Neuronal stem cell (in vitro differentiated cells): ENCODE measurements at regions not wholly inside any gene's neighbourhood (a gene's known extent, or its start where the extent isn't known, plus 50 kb on each side); places are given as distances from the start of the nearest gene placed in this dataset.

ENCODE experiments used
- DNase-seq: peaks from one replicate; pipeline ENCODE4 v3.0.0-alpha.2; 2013; ENCODE audit warnings: low spot score
- H2AFZ ChIP-seq: one replicate; pipeline ENCODE4 v1.6.1; 2013; ENCODE audit warnings: mild to moderate bottlenecking, low read length, inconsistent platforms
- H2AK5ac ChIP-seq: 2 replicates; pipeline ENCODE4 v1.6.1; 2013; ENCODE audit warnings: low read depth, mild to moderate bottlenecking, inconsistent platforms, low read length, moderate library complexity, mixed read lengths
- H2BK120ac ChIP-seq: 2 replicates; pipeline ENCODE4 v1.6.1; 2013; ENCODE audit warnings: low read depth, mild to moderate bottlenecking, inconsistent platforms, low read length, moderate library complexity, mixed read lengths
- H2BK12ac ChIP-seq: one replicate; pipeline ENCODE4 v1.6.1; 2013; ENCODE audit warnings: low read length, inconsistent platforms
- H2BK15ac ChIP-seq: 2 replicates; pipeline ENCODE4 v1.6.1; 2013; ENCODE audit warnings: mild to moderate bottlenecking, low read length, inconsistent platforms, mixed read lengths
- H2BK5ac ChIP-seq: one replicate; pipeline ENCODE4 v1.6.1; 2013; ENCODE audit warnings: inconsistent platforms, mild to moderate bottlenecking, low read length, moderate library complexity
- H3K14ac ChIP-seq: one replicate; pipeline ENCODE4 v1.6.1; 2013; ENCODE audit warnings: low read length, inconsistent platforms
- H3K18ac ChIP-seq: 2 replicates; pipeline ENCODE4 v1.6.1; 2013; ENCODE audit warnings: low read length, inconsistent platforms
- H3K23ac ChIP-seq: 2 replicates; pipeline ENCODE4 v1.6.1; 2013; ENCODE audit warnings: low read depth, mild to moderate bottlenecking, mixed read lengths, low read length, inconsistent platforms; ENCODE audit not compliant: poor library complexity
- H3K27ac ChIP-seq: replicated peaks from 3 replicates; pipeline ENCODE4 v1.5.1; 2013; ENCODE audit warnings: low read length, inconsistent platforms
- H3K27me3 ChIP-seq, 3 experiments: 2 replicates each; pipeline ENCODE4 v1.6.1; 2013; ENCODE audit warnings: low read length in 3 of 3, mild to moderate bottlenecking in 2 of 3, inconsistent platforms in 1 of 3, low read depth in 1 of 3, mixed read lengths in 1 of 3, moderate library complexity in 1 of 3; ENCODE audit not compliant: control insufficient read depth in 3 of 3, insufficient read depth in 3 of 3
- H3K36me3 ChIP-seq, 2 donors: replicated peaks in 1 of 2; 2 replicates each; pipeline ENCODE4 v1.6.1; 2013; ENCODE audit warnings: low read length in 2 of 2; ENCODE audit not compliant: control insufficient read depth in 2 of 2, insufficient read depth in 2 of 2
- H3K4ac ChIP-seq: 2 replicates; pipeline ENCODE4 v1.6.1; 2013; ENCODE audit warnings: inconsistent platforms, mild to moderate bottlenecking, low read length, moderate library complexity
- H3K4me1 ChIP-seq, 2 donors: 1 replicate in 1 of 2; 2 replicates in 1 of 2; pipeline ENCODE4 v1.6.1; 2013; ENCODE audit warnings: low read length in 2 of 2, low read depth in 1 of 2; ENCODE audit not compliant: control insufficient read depth in 2 of 2, insufficient read depth in 1 of 2
- H3K4me2 ChIP-seq: one replicate; pipeline ENCODE4 v1.6.1; 2013; ENCODE audit warnings: mild to moderate bottlenecking, low read length, inconsistent platforms; ENCODE audit not compliant: insufficient read depth, poor library complexity, severe bottlenecking
- H3K4me3 ChIP-seq, 2 donors: 2 replicates each; pipeline ENCODE4 v1.5.1; 2013; ENCODE audit warnings: low read length in 2 of 2, mild to moderate bottlenecking in 2 of 2, inconsistent platforms in 1 of 2, moderate library complexity in 1 of 2
- H3K79me1 ChIP-seq: one replicate; pipeline ENCODE4 v1.6.1; 2013; ENCODE audit warnings: low read depth, mild to moderate bottlenecking, inconsistent platforms, low read length, moderate library complexity
- H3K9ac ChIP-seq: one replicate; pipeline ENCODE4 v1.6.1; 2013; ENCODE audit warnings: mild to moderate bottlenecking, low read depth, low read length, inconsistent platforms; ENCODE audit not compliant: poor library complexity
- H3K9me3 ChIP-seq, 2 donors: replicated peaks in 1 of 2; 2 replicates each; pipeline versions ENCODE3 to v1.6.1; 2013; ENCODE audit warnings: low read length in 2 of 2, mild to moderate bottlenecking in 2 of 2, inconsistent platforms in 1 of 2, low read depth in 1 of 2, mixed read lengths in 1 of 2, moderate library complexity in 1 of 2; ENCODE audit not compliant: control insufficient read depth in 2 of 2, insufficient read depth in 1 of 2
- H4K8ac ChIP-seq: one replicate; pipeline ENCODE4 v1.6.1; 2013; ENCODE audit warnings: low read depth, mild to moderate bottlenecking, inconsistent platforms, low read length, moderate library complexity
- H4K91ac ChIP-seq: one replicate; pipeline ENCODE4 v1.6.1; 2013; ENCODE audit warnings: low read length, low read depth, mild to moderate bottlenecking, inconsistent platforms; ENCODE audit not compliant: poor library complexity
- WGBS, 2 donors: extraction: QIAGEN DNeasy Blood & Tissue Kit; methylation state at CpG; one replicate each; pipeline ENCODE4 v1.1.7; 2013; ENCODE audit warnings: missing lambda C conversion rate in 2 of 2, mixed read lengths in 1 of 2; ENCODE audit not compliant: insufficient read length in 2 of 2, insufficient replicate concordance in 1 of 2; ENCODE audit errors: extremely low coverage in 2 of 2; 5-methylcytosine and 5-hydroxymethylcytosine counted together

DNA sequence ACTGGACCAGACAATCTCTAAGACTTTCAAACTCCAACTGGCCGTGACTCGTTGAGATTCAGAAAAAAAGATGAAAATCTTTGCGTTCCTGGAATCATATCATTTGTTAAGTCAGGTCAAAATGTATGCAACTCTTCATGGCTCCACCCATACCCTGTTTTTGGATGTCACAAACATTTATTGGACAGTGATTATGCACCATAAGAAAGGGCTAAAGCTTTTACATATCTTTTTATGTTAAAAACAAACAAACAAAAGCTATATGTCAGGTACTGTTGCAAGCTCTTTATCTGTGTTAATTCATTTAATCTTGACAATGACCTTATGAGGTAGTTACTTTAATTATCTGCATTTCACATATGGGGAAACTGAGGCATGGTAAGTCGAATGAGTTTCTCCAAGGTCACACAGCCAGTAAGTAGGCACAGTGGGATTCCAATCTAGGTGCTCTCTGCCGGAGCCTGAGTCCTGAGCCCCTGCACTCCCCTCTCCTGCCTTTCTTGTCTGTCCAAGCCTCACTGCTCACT, 145.7 kb upstream of the MYCN start:
- no peak overlapping the region for H3K9ac ChIP-seq
- H3K4me1 ChIP-seq: peaks cover 0 to 5% of the 10 kb centered on the region in 2 donors
- no peak overlapping the region for H3K4me2 ChIP-seq
- H3K36me3 ChIP-seq: no peaks in the 10 kb centered on the region
- H3K27ac ChIP-seq: no peak overlapping the region
- H2BK15ac ChIP-seq: no peak overlapping the region
- DNase-seq: no peak
- no peak overlapping the region for H2BK5ac ChIP-seq
- no peak overlapping the region for H3K4me3 ChIP-seq
- no peak overlapping the region for H2AFZ ChIP-seq
- no peak overlapping the region for H3K23ac ChIP-seq
- H2BK120ac ChIP-seq: no peak overlapping the region
- H3K4ac ChIP-seq: no peak overlapping the region
- WGBS, 2 donors: no CpG with 5 or more reads among the region's 5 CpGs
- H3K27me3 ChIP-seq: peaks cover 0 to 7% (median 0%) of the 10 kb centered on the region in 3 experiments
- no peak overlapping the region for H3K18ac ChIP-seq
- H4K91ac ChIP-seq: no peak overlapping the region
- H2AK5ac ChIP-seq: no peak overlapping the region
- no peak overlapping the region for H4K8ac ChIP-seq
- H3K14ac ChIP-seq: no peak overlapping the region
- no peaks in the 10 kb centered on the region for H3K79me1 ChIP-seq
- no peaks in the 10 kb centered on the region for H3K9me3 ChIP-seq
- H2BK12ac ChIP-seq: no peak overlapping the region

DNA sequence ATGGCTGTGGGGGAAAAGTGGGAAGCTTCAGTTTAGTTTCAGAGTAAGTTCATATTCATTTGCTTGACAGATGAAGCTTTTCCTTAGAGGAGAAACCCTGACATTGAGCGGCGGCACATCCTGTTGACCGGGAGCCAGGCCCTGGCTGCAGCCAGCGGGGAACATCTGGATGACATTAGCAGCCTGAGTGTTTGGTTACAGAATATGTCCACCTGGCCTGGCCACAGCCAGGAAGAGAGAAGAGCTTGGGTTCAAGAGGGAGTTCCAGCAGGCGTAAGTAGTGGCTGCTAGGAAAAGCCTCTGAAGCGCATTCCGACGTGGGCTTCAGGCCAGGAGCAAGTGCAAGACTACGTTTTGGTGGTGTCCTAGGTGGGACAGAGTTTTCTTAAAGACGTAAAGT, 144.9 kb upstream of the MYCN start:
- no peak overlapping the region for H4K8ac ChIP-seq
- H3K79me1 ChIP-seq: no peaks in the 10 kb centered on the region
- H3K9ac ChIP-seq: no peak overlapping the region
- no peak overlapping the region for H3K23ac ChIP-seq
- no peak for DNase-seq
- no peak overlapping the region for H2BK120ac ChIP-seq
- peak overlapping the region; percentile 46 for H3K18ac ChIP-seq
- H3K9me3 ChIP-seq: no peaks in the 10 kb centered on the region
- H3K14ac ChIP-seq: no peak overlapping the region
- peaks cover 0 to 5% of the 10 kb centered on the region in 2 donors for H3K4me1 ChIP-seq
- H2BK5ac ChIP-seq: no peak overlapping the region
- H2AK5ac ChIP-seq: peak overlapping the region; percentile 74
- no peak overlapping the region for H2BK15ac ChIP-seq
- H4K91ac ChIP-seq: no peak overlapping the region
- H3K4me2 ChIP-seq: no peak overlapping the region
- peaks cover 0 to 7% (median 0%) of the 10 kb centered on the region in 3 experiments for H3K27me3 ChIP-seq
- H3K27ac ChIP-seq: no peak overlapping the region
- no peak overlapping the region for H3K4me3 ChIP-seq
- no CpG with 5 or more reads among the region's 10 CpGs for WGBS, 2 donors
- no peak overlapping the region for H2AFZ ChIP-seq
- no peaks in the 10 kb centered on the region for H3K36me3 ChIP-seq
- no peak overlapping the region for H3K4ac ChIP-seq
- no peak overlapping the region for H2BK12ac ChIP-seq

DNA sequence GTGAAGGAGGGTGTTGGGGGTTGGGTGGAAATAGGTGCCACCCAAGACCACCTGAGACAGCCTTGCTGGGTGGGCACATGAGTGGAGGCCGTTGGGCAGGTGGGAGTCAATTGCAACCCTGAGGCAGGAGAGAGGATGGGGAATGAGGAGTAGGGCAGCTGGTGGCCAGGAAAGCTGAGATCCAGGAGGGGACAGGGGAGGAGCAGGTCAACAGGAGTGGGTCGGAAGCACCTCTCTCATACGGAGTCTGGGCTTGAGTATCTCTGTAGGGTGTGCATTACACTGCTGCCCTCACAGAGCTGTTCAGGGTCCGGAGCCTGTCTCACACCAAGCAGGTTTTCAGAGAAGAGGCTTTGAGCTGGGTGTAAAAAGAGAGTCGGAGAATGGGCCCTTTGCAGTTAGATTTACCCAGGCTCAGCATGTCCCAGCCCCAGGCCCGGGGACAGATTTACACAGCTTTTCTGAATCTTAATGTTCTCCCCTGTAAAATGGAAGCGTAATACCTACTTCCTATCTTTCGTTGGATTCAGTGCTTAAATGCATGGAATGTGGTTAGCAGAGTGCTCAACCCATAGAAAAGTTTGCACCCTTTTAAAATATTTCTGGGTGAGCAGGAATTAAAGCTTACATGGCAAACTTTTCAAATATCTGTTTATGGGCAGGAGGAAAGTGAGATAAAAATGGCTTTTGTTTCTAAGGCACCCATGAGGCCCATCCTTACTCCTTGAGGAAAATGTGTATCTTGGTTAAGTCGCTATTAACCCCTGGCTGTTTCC, 144.0 kb upstream of the MYCN start:
- DNase-seq: no peak
- WGBS, 2 donors: no CpG with 5 or more reads among the region's 9 CpGs
- no peak overlapping the region for H2BK12ac ChIP-seq

DNA sequence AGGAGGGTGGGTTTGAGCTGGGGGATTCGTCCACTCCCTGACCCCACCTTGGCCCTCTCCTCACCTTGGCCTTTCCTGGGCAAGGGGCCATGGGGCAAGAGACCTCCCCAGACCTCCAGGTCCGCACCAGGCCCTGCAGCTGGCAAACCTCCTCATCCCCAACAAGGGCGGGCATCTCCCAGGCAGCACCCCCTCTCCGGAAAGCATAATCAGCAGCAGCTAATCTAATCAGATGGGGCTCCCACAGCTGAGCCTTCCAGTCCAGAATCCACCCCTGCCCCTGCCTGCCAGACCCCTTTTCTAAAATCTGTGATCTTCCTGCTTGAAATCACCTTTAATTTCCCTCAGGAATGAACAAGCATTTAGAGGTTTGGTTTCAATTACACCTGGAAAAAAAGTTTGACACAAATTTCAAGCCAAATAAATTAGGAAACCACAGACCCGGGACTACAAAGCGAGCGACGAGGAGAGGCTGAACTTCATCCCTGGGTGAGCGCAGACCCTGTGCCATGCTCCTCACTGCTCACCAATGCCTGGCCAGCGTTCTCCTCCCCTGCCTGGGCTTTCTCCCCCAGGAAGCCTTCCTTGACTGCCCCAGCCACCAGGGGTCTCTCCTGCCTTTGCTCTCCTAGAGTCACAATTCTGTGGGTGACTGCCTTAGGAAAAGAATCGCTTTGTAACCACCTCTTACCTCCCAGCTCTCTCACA, 143.0 kb upstream of the MYCN start:
- Histone ChIP-seq H3K4me2 (no peak overlapping the region), H2BK120ac (no peak overlapping the region), H2BK15ac (peak overlapping the region; percentile 17), H3K9ac (no peak overlapping the region), H3K9me3 (no peaks in the 10 kb centered on the region), H3K79me1 (no peaks in the 10 kb centered on the region), H2BK12ac (no peak overlapping the region), H3K36me3 (no peaks in the 10 kb centered on the region), H2AFZ (no peak overlapping the region), H3K4ac (no peak overlapping the region), H4K91ac (no peak overlapping the region), H3K23ac (no peak overlapping the region), H3K4me3 (no peak overlapping the region), H3K4me1 (peaks cover 0 to 8% of the 10 kb centered on the region in 2 donors), H4K8ac (peak overlapping the region; percentile 96), H3K27me3 (peaks cover 0 to 7% (median 0%) of the 10 kb centered on the region in 3 experiments), H2AK5ac (peak overlapping the region; percentile 20), H2BK5ac (no peak overlapping the region), H3K14ac (no peak overlapping the region), H3K27ac (no peak overlapping the region), H3K18ac (peak overlapping the region; percentile 87)
- no CpG with 5 or more reads among the region's 11 CpGs for WGBS, 2 donors
- no peak for DNase-seq

More for the DNA sequence above, 144.0 kb upstream of the MYCN start:
- Histone ChIP-seq H4K91ac (no peak overlapping the region), H3K27ac (no peak overlapping the region), H3K79me1 (no peaks in the 10 kb centered on the region), H3K36me3 (no peaks in the 10 kb centered on the region), H2BK15ac (peak overlapping the region; percentile 84), H3K4me2 (no peak overlapping the region), H2BK120ac (peak overlapping the region; percentile 28), H3K14ac (no peak overlapping the region), H3K23ac (no peak overlapping the region), H3K27me3 (peaks cover 0 to 7% (median 0%) of the 10 kb centered on the region in 3 experiments), H3K9me3 (no peaks in the 10 kb centered on the region), H3K9ac (peak overlapping the region; percentile 45), H3K4me3 (peak overlapping the region in 1 of 2 donors; percentile 45), H2AFZ (no peak overlapping the region), H3K4ac (no peak overlapping the region), H2BK5ac (no peak overlapping the region), H4K8ac (no peak overlapping the region), H3K18ac (no peak overlapping the region), H3K4me1 (peaks cover 0 to 8% of the 10 kb centered on the region in 2 donors), H2AK5ac (peak overlapping the region; percentile 74)
